Head of caudate nucleus (tissue), 42 donors: ENCODE measurements at regions not wholly inside any gene's neighbourhood (a gene's known extent, or its start where the extent isn't known, plus 50 kb on each side); places are given as distances from the start of the nearest gene placed in this dataset.
"Not testable (repeated sequence)": the region's sequence is repeated elsewhere in the genome, so short reads cannot be mapped to it uniquely, and the experiment has no call there.

Source experiments
- DNase-seq, 42 donors: peaks; one replicate each; pipeline versions ENCODE4 v3.0.0 to v3.0.0-alpha.2; 2020 to 2021; ENCODE audit warnings: mixed read lengths in 7 of 42
- intact Hi-C: fragments of 100-400 bp; cut with DNase I; formaldehyde crosslinking; loops from one replicate; pipeline ENCODE4 v1.15.0; 2022

DNA sequence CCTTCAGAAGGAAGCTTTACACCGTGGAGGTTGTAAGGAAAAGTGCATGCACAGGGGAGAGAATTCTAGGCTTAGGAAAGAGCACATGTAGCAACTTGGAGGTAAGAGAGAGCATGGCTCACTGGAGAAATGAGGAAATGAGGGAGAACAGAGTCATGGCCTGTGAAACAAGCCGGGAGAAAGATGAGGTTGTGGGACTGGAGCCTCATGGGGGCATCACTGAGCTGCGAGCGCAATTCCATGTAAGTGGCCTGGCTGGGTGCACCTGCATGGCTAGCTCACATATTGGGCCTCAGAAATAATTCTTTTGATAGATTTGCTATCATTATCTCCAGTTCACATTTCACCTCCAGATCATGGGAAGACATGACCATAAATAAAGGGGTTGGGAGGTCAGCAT is 785.5 kb upstream of the RAB6C start:
- intact Hi-C loops = no loop called here
- DNase-seq = no peak

GRCh38 chr2:129199501-129199900 is 780.0 kb upstream of the RAB6C start:
- intact Hi-C loops = no loop called here
- DNase-seq = no peak

DNA sequence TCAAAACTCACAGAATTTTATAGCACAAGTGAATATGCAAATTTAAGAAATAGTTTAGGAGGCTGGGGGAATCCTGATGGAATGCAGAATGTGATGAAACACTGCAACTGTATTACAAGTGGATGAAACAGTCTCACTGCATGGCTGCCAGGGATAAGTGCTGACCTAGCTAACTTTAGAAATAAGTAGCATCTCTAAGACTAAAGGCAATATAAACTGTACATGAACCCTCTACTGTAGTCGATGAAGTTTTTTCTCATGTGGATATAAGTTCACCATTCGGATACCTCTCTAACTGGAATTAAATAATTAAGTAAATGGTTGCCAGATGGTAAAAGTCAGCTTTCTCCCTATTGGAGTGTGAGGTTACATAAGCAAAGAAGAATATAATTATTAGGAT is 777.8 kb upstream of the RAB6C start:
- no peak for DNase-seq
- intact Hi-C loops = no loop called here

DNA sequence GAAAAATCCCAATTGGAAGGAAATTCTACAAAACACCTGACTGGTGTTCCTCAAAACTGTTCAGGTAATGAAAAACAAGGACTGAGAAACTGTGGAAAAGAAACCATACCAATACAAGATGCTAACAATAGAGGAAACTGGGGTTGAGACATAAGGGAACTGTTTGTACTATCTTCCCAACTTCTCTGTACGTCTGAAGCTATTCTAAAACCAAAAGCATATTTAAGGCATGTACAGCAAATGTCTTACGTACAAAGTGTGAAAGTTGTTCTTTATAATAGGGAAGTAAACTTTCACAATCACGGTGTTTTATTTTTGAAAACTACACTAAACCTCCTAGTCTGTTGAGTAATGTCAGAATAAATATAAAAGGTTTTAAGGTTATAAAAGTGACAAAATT is 776.1 kb upstream of the RAB6C start:
- intact Hi-C loops = no loop called here
- no peak for DNase-seq

DNA sequence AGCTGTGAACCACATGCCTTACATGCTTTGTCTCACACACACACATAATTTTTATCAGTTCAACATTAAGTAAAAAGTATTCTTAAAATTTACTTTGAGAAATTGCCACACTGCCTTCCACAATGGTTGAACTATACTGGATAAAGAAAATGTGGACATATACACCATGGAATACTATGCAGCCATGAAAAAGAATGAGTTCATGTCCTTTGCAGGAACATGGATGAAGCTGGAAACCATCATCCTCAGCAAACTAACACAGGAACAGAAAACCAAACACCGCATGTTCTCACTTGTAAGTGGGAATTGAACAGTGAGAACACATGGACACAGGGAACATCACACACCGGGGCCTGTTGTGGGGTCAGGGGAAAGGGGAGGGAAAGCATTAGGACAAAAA is 774.9 kb upstream of the RAB6C start:
- intact Hi-C loops, DNase-seq: not testable (repeated sequence)

DNA sequence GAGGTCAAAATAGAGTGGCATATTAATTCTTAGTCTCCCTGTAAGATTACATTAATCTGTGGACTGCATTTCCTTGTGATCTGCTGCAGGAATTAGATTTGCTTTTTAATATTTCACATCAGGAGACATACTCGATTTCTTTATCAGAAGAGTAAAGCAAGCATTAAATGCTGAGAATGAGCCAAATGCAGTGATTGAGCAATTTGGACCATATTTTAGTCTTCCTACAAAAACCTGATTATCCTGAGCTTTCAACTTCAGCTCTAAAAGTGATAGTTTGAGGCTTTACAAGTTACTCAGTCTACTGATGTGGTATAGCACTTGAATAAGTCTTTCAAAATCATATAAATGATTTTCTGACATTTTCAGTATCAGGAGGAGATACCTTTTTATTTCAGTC is 774.3 kb upstream of the RAB6C start:
- intact Hi-C loops = no loop called here
- no peak for DNase-seq

DNA sequence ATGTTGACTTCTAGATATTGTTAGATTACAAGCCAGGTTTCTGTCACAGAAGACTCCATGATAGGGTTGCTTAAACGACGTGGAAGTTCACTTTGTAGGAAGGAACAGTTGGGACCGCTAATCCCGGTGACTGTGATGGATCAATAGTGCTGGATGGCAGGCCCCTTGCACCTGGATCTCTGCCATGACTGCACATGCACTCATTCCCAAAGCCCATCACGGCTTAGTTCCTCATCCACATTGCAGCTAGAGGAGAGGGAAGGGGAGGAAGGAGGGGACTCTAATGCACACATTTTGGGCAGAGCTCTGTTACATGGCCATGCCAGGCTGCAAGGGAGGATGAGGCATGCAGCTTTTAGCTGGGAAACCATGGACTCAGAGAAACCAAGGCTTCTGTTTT is 773.7 kb upstream of the RAB6C start:
- DNase-seq = no peak
- intact Hi-C loops = no loop called here

DNA sequence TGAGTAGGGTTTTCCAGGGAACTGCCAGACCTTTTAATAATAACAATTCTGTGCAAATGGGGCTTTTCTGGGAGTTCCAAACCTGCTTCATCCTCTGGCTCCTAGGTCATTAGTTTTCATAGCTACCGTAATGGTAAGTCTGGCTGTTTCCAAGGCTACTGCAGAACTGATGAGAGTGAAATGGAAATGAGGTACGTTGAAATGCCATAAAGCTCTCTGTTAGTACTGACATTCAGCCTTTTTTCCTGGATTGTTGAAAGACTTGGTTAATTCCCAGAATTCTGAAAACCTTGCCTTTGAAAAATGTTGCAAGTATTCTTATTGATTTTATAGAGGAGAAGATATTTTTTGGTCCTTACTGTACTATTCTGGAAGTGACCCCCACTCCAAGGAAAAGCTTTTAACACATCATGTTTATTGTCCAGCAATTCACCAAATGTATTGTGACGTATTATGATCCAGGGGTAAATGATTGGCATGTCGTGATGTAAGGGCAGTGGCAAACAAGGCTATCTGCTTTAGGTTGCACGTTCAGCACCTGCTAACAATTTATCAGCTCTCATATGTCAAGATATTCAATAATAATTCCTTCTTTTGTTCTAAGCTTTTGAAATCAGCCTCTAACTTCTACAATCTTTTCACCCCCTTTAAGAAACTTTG is 767.0 kb upstream of the RAB6C start:
- no peak for DNase-seq
- intact Hi-C loops = no loop called here

DNA sequence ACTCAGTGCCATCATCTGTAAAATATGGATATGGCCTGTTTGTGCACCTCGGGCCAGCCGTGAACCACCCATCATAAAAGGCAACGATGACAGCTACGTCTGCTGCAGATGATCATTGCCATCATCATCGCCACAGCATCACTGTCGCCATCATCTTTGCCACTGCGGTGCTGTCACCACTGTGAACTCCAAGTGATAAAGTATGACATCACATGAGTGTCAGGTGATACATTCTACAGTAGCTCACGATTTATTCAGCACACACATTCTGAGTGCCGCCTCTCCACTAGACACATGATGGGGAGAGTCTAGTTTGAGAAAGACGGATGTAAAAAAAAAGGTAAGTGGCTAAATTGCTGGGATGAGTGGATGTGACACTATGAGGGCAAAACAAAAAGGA is 755.4 kb upstream of the RAB6C start:
- DNase-seq = no peak
- intact Hi-C loops = no loop called here

DNA sequence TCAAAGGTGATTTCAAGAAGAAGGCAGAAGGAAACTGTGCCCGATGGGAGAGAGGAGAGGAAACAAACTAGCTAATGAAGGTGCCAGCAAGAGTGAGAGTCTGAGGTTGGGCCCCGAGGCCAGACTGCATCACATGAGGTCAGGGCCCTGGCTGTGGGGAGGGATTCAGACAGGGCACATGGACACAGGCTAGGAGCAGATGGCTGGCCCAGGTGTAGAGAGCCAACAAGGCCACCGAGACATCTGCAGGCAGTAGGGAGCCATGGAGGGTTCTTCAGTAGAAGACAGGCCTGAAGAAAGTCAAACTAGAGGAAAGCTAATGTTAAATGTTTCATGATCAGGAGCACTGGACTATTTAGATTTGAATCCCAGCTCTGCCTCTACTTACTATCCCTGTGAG is 755.0 kb upstream of the RAB6C start:
- DNase-seq = no peak
- intact Hi-C loops = no loop called here

GRCh38 chr2:129229196-129229595 is 750.3 kb upstream of the RAB6C start:
- DNase-seq = no peak
- intact Hi-C loops = no loop called here

- intact Hi-C loops = no loop called here
Observed at GRCh38 chr2:129229830-129230441, 749.5 kb upstream of the RAB6C start.

GRCh38 chr2:129231924-129232323 is 747.5 kb upstream of the RAB6C start:
- intact Hi-C loops = no loop called here
- no peak for DNase-seq

More at GRCh38 chr2:129229830-129230441, 749.5 kb upstream of the RAB6C start:
- DNase-seq = no peak

GRCh38 chr2:129233166-129233565 is 746.3 kb upstream of the RAB6C start:
- intact Hi-C loops = no loop called here
- DNase-seq = peak in 10 of 42 donors; percentile 8 to 57 (median 26)

GRCh38 chr2:129233751-129234406 is 745.6 kb upstream of the RAB6C start:
- intact Hi-C loops = no loop called here
- DNase-seq = peak in 8 of 42 donors; percentile 19 to 57 (median 26)

- DNase-seq = no peak
- intact Hi-C loops = no loop called here
Observed at GRCh38 chr2:129236601-129237000, 742.9 kb upstream of the RAB6C start.

- intact Hi-C loops = no loop called here
- DNase-seq = no peak
Observed at GRCh38 chr2:129237966-129238725, 741.3 kb upstream of the RAB6C start.

DNA sequence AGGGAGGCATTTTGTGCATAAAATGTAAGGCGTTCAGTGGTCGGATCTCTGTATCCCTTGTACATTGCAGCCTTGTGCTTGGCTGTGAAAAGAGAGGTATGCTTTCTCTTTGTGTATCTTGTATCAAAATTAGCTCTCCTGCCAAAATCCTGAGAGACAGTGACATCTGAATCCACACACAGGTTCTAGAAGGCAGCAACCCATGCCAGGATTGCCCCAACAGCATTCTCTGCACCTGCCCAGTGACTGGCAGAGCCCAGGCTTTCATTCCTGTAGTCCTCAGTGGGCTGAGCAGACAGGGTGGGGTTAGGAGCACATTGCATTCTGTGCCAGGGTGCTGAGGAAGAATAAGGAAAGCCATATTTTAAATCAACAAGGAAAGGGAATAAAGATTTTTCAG is 740.3 kb upstream of the RAB6C start:
- intact Hi-C loops = no loop called here
- DNase-seq = no peak

GRCh38 chr2:129240061-129240460 is 739.4 kb upstream of the RAB6C start:
- intact Hi-C loops = no loop called here
- DNase-seq = peak in 1 of 42 donors; percentile 21

DNA sequence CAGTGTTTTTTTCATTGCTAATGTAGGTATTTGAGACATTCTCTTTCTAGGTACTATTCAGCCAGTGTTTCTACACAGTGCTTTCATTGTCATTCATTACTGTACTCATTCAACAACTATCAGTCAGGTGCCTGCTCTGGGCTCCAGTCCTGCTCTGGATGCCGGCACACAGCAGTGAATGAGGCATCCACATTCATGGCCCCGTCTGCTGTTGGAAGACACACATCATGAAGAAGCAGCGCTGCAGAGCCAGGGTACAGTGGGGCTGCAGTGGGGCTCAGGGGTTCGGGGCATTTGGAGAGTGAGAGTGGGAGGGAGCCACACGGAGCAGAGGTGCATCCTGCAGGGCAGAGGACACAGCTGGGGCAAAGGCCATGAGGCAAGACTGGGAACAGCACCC is 737.2 kb upstream of the RAB6C start:
- no peak for DNase-seq
- intact Hi-C loops = no loop called here
